SK-N-SH (cell line): ENCODE measurements at regions not wholly inside any gene's neighbourhood (a gene's known extent, or its start where the extent isn't known, plus 50 kb on each side); places are given as distances from the start of the nearest gene placed in this dataset.

Experiments used
- POLR2AphosphoS5 ChIP-seq: IDR thresholded peaks from 2 replicates; pipeline ENCODE4 v1.6.1; 2012; ENCODE audit warnings: low read depth, low read length
- TF ChIP-seq, protein P1 (sequence below): fragments of 200-600 bp; sonication (generic); IDR thresholded peaks from 2 replicates; pipeline ENCODE4 v1.6.1; 2017; ENCODE audit warnings: antibody characterized with exemption, mild to moderate bottlenecking, moderate library complexity
- TF ChIP-seq, protein P2 (sequence below): fragments of 150-350 bp; IDR thresholded peaks from 2 replicates; pipeline ENCODE4 v1.6.1; 2017; ENCODE audit warnings: antibody characterized with exemption, low read length, low read depth, borderline replicate concordance

DNA sequence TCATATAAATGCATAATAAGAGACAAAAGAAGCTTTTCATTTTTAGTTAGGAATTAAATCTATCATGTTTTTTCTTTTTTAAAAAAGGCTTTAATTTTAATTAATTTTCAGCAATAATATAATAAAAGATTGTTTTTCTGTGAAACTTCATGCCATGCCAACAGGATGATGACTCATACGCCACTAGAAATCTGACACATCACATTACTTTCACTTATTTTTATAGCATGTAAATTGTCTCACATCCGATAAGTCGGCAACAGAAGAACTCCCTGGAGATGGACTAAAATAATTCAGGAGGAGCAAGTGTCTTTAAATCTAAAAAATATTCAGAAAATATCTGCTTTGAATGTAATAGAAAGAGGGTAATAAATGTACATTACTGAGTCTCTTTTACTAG, 1024.2 kb upstream of the ACVR2A start:
- TF ChIP-seq, protein P1, sequence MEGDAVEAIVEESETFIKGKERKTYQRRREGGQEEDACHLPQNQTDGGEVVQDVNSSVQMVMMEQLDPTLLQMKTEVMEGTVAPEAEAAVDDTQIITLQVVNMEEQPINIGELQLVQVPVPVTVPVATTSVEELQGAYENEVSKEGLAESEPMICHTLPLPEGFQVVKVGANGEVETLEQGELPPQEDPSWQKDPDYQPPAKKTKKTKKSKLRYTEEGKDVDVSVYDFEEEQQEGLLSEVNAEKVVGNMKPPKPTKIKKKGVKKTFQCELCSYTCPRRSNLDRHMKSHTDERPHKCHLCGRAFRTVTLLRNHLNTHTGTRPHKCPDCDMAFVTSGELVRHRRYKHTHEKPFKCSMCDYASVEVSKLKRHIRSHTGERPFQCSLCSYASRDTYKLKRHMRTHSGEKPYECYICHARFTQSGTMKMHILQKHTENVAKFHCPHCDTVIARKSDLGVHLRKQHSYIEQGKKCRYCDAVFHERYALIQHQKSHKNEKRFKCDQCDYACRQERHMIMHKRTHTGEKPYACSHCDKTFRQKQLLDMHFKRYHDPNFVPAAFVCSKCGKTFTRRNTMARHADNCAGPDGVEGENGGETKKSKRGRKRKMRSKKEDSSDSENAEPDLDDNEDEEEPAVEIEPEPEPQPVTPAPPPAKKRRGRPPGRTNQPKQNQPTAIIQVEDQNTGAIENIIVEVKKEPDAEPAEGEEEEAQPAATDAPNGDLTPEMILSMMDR = no peak
- TF ChIP-seq POLR2AphosphoS5 = no peak
- TF ChIP-seq, protein P2, sequence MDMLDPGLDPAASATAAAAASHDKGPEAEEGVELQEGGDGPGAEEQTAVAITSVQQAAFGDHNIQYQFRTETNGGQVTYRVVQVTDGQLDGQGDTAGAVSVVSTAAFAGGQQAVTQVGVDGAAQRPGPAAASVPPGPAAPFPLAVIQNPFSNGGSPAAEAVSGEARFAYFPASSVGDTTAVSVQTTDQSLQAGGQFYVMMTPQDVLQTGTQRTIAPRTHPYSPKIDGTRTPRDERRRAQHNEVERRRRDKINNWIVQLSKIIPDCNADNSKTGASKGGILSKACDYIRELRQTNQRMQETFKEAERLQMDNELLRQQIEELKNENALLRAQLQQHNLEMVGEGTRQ = no peak
